ENCODE measurements at regions not wholly inside any gene's neighbourhood (a gene's known extent, or its start where the extent isn't known, plus 50 kb on each side); places are given as distances from the start of the nearest gene placed in this dataset.

DNA sequence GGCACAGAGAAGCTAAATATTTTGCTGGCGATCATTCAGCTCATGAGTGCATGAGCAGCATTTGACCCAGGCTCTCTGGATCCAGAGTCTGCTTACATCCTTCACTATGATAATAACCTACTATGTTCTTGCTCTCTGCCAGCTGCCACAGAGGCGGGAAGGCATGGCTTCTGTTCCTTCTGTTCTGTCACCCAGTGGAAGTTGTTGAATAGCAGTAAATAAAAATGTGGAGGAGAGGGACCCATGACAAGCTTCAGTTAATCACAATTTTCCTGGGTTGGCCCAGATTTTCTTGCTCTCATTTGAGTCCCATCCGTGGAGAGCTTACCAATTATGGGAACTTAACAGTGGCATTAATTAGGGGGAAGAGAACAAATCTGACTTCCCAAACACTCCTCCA lies 250.1 kb upstream of the NOCT start:
- no peak overlapping the region for H3K4me3 Mint-ChIP-seq (ENCODE audit: unreplicated experiment)
- H3K4me1 Mint-ChIP-seq (ENCODE audit: unreplicated experiment), result no peaks in the 10 kb centered on the region
- H3K36me3 Mint-ChIP-seq (ENCODE audit: low read depth, unreplicated experiment), result no peaks in the 10 kb centered on the region
- DNase-seq (ENCODE audit: low spot score), result no peak
- H3K27me3 Mint-ChIP-seq (ENCODE audit: unreplicated experiment), result no peaks in the 10 kb centered on the region
- no peaks in the 10 kb centered on the region for H3K9me3 Mint-ChIP-seq (ENCODE audit: unreplicated experiment)
- TF ChIP-seq, protein P1, sequence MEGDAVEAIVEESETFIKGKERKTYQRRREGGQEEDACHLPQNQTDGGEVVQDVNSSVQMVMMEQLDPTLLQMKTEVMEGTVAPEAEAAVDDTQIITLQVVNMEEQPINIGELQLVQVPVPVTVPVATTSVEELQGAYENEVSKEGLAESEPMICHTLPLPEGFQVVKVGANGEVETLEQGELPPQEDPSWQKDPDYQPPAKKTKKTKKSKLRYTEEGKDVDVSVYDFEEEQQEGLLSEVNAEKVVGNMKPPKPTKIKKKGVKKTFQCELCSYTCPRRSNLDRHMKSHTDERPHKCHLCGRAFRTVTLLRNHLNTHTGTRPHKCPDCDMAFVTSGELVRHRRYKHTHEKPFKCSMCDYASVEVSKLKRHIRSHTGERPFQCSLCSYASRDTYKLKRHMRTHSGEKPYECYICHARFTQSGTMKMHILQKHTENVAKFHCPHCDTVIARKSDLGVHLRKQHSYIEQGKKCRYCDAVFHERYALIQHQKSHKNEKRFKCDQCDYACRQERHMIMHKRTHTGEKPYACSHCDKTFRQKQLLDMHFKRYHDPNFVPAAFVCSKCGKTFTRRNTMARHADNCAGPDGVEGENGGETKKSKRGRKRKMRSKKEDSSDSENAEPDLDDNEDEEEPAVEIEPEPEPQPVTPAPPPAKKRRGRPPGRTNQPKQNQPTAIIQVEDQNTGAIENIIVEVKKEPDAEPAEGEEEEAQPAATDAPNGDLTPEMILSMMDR (IDR thresholded peaks at IDR 0.05; ENCODE audit: unreplicated experiment), result no peak
- H3K27ac Mint-ChIP-seq (ENCODE audit: unreplicated experiment), result no peak overlapping the region

DNA sequence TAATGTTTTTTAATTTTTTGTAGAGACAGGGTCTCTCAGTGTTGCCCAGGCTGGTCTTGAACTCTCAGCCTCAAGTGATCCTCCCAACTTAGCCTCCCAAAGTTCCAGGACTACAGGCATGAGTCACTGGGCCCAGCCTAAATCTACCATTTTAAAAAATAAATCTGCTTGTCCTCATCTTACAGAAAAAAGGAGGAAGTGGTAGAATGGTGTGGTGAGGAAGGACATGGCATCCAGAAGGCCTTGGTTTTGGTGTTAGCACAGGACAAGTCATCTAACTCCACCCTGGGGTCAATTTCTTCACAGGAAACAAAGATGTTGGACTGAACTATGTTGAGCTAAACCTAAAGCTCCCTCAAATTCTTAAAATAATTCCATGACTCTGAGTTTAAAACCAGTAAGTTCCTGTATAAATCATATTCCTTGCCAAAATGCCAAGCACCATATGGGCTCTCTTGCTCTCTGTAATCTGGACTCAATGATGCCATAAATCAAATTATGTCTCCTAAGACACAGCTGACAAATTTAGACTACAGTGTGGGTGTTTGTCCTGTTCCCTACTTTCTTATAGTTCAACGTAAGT lies 253.9 kb upstream of the NOCT start:
- Mint-ChIP-seq H3K9me3 (ENCODE audit: unreplicated experiment) (no peaks in the 10 kb centered on the region), H3K4me3 (ENCODE audit: unreplicated experiment) (no peak overlapping the region), H3K27me3 (ENCODE audit: unreplicated experiment) (no peaks in the 10 kb centered on the region), H3K27ac (ENCODE audit: unreplicated experiment) (no peak overlapping the region), H3K36me3 (ENCODE audit: low read depth, unreplicated experiment) (no peaks in the 10 kb centered on the region), H3K4me1 (ENCODE audit: unreplicated experiment) (no peaks in the 10 kb centered on the region)
- DNase-seq (ENCODE audit: low spot score), result no peak
- TF ChIP-seq, protein P1 (IDR thresholded peaks at IDR 0.05; ENCODE audit: unreplicated experiment), result no peak

GRCh38 chr4:138759554-138759902 lies 256.1 kb upstream of the NOCT start:
- no peak for DNase-seq (ENCODE audit: low spot score)
- H3K9me3 Mint-ChIP-seq (ENCODE audit: unreplicated experiment), result no peaks in the 10 kb centered on the region
- no peaks in the 10 kb centered on the region for H3K36me3 Mint-ChIP-seq (ENCODE audit: low read depth, unreplicated experiment)
- H3K4me1 Mint-ChIP-seq (ENCODE audit: unreplicated experiment), result no peaks in the 10 kb centered on the region
- no peak overlapping the region for H3K27ac Mint-ChIP-seq (ENCODE audit: unreplicated experiment)
- H3K4me3 Mint-ChIP-seq (ENCODE audit: unreplicated experiment), result no peak overlapping the region
- no peaks in the 10 kb centered on the region for H3K27me3 Mint-ChIP-seq (ENCODE audit: unreplicated experiment)
- TF ChIP-seq, protein P1 (IDR thresholded peaks at IDR 0.05; ENCODE audit: unreplicated experiment), result no peak

- TF ChIP-seq, protein P1 (IDR thresholded peaks at IDR 0.05; ENCODE audit: unreplicated experiment), result no peak
- Mint-ChIP-seq H3K4me1 (ENCODE audit: unreplicated experiment) (no peaks in the 10 kb centered on the region), H3K9me3 (ENCODE audit: unreplicated experiment) (no peaks in the 10 kb centered on the region), H3K27me3 (ENCODE audit: unreplicated experiment) (no peaks in the 10 kb centered on the region), H3K36me3 (ENCODE audit: low read depth, unreplicated experiment) (no peaks in the 10 kb centered on the region), H3K27ac (ENCODE audit: unreplicated experiment) (no peak overlapping the region), H3K4me3 (ENCODE audit: unreplicated experiment) (no peak overlapping the region)
- DNase-seq (ENCODE audit: low spot score), result no peak
Measured at GRCh38 chr4:138758876-138759553, 256.6 kb upstream of the NOCT start.

GRCh38 chr4:138758196-138758595 lies 257.4 kb upstream of the NOCT start:
- no peaks in the 10 kb centered on the region for H3K4me1 Mint-ChIP-seq (ENCODE audit: unreplicated experiment)
- no peaks in the 10 kb centered on the region for H3K9me3 Mint-ChIP-seq (ENCODE audit: unreplicated experiment)
- no peaks in the 10 kb centered on the region for H3K36me3 Mint-ChIP-seq (ENCODE audit: low read depth, unreplicated experiment)
- no peak for DNase-seq (ENCODE audit: low spot score)
- no peaks in the 10 kb centered on the region for H3K27me3 Mint-ChIP-seq (ENCODE audit: unreplicated experiment)
- no peak overlapping the region for H3K4me3 Mint-ChIP-seq (ENCODE audit: unreplicated experiment)
- TF ChIP-seq, protein P1 (IDR thresholded peaks at IDR 0.05; ENCODE audit: unreplicated experiment), result no peak
- no peak overlapping the region for H3K27ac Mint-ChIP-seq (ENCODE audit: unreplicated experiment)

Data from endothelial cell (in vitro differentiated cells).